GM18517 (cell line): ENCODE measurements at regions not wholly inside any gene's neighbourhood (a gene's known extent, or its start where the extent isn't known, plus 50 kb on each side); places are given as distances from the start of the nearest gene placed in this dataset.

Experiments used
- ATAC-seq: cut with Tn5 transposase; IDR thresholded peaks from one replicate; pipeline ENCODE4 v1.9.1; 2021; ENCODE audit warnings: mild to moderate bottlenecking, moderate library complexity; ENCODE audit not compliant: unreplicated experiment

DNA sequence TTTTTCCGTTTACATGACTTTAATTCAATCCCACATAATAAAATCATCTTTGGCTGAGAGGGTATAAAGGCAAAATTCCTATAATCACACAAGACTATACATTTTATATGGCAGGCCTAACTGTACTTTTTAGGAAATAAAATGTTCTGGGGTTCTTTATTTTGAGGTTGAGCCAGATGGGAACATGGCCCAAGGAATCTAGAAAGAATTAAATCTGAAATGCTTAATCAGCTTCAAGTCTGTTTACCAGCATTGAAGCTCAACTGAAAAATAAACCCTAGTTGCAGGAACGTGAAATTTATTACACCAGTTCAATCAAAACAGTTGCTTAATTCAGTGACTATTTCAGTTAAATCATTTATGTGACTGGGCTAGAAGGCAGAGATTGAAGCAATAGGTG lies 191.0 kb upstream of the BTG1 start:
- ATAC-seq = no peak

DNA sequence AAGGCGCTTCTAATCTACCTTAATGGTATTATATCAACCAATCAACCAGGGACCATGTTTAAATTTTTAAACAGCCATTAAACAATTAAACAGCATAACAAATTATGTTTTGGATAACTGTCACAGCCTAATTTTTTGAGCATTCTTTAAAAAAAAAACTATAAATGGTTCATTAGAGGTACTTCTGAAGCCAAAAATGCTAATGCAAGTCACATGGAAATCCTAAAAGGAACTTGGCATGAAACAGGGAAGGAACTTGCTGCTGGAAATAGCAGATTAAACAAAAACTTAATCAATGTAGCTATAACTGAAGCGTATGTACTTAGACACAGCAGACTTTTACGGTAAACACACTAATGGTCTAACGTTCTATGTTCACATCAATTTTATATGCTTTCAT lies 190.2 kb upstream of the BTG1 start:
- no peak for ATAC-seq

DNA sequence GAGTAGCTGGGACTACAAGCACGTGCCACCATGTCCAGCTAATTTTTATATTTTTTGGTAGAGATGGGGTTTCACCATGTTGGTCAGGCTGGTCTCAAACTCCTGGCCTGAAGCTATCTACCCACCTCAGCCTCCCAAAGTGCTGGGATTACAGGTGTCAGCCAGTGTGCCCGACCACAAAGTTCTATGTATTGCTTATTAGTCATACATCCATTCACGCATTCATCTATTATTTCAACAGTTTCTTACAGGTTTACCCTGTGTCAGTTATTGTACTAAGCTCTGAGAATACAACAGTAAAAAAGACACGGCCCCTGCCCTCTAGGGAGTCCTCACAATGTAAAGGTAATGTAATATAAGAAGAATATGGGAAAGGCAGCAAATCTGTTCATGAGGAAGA lies 188.9 kb upstream of the BTG1 start:
- ATAC-seq = no peak

DNA sequence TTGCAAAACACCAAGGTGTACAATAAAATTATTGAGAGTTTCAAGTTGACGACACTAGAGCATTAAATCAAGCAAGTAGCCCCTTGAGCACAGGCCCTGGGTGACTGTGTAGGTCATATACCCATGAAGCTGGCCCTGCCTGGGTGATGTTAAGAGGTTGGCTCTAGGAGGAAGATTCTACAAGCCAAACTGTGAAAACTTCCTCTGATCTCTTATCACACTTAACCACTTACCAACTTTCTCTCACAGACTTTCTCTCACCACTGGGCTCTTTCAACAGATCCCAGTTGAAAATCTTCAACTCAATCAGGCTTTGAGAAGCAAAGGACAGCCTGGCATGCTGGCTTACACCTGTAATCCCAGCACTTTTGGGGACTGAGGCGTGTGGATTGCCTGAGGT lies 186.9 kb upstream of the BTG1 start:
- ATAC-seq = no peak

DNA sequence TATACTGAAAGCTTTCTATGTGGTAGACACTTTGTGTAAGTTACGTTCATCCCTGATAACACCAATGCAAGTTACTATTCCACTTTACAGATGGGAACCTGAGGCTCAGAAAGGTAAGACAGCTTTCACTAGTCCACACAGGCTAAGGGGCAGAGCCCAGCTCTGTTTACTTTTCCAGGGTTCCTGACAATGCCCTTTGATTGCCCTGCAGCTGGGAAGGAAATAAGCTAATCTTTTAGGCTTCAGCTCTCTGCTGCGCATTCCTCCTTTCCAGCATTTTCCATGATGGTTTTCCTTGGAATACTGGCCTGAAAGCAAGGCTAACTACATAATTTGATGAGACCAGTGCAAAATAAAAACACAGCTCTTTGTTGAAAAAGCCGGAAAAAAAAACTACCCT lies 185.7 kb upstream of the BTG1 start:
- no peak for ATAC-seq

DNA sequence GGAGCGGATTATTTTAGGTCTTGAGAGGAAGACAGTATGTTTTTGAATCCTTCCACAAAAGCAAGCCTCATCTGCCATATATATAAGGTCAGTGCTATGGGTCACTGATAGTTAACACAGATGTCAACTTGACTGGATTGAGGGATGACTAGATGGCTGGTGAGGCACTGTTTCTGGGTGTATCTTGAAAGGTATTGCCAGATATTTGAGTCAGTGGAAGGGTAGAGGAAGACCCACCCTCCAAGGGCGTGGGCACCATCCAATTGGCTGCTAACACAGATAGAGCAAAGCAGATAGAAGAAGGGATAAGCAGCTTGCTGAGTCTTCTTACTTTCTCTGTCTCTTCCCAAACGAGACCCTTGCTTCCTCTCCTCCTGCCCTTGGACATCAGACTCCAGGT lies 185.0 kb upstream of the BTG1 start:
- ATAC-seq = no peak

DNA sequence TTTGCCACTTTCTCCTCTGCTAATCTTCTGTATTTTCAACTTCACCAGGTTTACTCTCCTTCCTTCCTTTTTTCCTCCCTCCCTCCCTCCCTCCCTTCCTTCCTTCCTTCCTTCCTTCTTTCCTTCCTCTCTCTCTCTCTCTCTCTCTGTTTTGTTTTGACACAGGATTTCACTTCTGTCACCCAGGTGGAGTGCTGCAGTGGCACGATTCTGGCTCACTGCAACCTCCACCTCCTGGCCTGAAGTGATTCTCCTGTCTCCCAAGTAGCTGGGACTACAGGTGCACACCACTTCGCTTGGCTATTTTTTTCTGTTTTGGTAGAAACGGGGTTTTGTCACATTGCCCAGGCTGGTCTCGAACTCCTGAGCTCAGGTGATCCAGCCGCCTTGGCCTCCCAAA lies 181.2 kb upstream of the BTG1 start:
- no peak for ATAC-seq

DNA sequence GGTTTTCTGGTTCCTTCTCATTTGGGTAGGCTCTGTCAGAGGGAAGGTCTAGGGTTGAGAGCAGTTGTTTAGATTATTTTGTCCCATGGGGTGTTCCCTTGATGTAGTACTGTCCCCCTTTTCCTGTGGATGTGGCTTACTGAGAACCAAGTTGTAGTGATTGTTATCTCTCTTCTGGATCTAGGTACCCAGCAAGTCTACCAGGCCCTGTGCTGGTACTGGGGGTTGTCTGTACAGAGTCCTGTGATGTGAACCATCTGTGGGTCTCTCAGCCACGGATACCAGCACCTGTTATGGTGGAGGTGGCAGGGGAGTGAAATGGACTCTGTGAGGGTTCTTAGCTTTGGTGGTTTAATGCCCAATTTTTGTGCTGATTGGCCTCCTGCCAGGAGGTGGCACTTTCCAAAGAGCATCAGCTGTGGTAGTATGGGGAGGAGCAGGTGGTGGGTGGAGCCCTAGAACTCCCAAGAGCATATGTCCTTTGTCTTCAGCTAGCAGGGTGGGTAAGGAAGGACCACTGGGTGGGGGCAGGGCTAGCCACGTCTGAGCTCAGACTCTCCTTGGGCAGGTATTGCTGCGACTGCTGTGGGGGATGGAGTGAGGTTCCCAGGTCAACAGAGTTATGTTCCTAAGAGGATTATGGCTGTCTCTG lies 179.3 kb upstream of the BTG1 start:
- no peak for ATAC-seq

DNA sequence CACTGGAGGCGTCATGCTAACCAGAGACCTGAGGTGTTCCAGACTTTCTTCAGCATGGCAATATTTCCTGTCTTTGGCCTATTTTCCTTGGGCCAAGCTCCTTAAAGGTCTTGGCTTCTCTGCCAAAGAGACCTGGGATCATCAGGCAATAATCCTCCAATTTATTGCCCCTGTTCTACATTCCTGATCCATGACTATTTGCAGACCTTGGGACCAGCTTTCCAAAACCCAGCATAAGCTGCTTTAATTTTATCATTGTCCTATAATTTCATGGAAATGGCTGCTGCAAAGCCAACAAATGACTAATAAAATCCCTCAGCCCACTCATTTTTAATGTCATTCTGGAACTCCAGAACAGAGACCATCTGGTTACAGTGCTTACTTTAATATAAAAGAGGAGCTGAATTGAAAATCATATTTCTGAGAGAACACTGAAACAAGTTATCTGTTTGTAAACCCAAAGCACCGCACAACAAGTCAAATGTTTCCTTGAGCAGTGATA lies 166.9 kb upstream of the BTG1 start:
- ATAC-seq = no peak

DNA sequence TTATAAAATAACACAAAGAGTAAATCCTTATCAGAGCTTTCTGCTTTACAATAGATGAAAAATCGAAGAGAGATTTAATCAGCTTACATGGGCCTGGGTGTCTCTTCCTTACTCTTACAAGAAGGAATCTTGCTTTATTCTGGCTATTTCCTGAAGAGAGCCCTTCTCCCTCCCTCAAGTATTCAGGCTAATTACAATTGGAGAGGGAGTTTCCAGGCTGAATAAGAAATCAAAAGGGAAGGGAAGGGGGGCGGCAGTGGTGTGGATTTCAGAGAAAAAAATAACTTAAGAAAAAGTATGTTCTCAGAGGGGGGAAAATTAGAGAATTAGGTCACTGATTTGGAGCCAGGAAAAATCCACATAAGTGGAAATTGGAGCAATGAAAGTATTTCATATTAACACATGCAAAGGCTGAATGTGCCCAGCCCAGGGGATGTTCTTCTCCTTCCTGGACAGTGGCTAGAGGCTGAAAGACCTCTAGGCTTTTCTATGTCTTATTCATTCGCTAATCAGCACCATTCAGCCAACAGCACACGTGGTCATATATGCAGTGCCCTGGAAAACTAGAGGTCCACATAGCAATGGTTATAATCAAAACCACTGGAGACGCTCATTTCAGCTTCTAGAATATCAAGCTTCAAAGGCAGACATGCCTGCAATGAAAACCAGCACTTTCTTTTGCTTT lies 158.9 kb upstream of the BTG1 start:
- no peak for ATAC-seq

DNA sequence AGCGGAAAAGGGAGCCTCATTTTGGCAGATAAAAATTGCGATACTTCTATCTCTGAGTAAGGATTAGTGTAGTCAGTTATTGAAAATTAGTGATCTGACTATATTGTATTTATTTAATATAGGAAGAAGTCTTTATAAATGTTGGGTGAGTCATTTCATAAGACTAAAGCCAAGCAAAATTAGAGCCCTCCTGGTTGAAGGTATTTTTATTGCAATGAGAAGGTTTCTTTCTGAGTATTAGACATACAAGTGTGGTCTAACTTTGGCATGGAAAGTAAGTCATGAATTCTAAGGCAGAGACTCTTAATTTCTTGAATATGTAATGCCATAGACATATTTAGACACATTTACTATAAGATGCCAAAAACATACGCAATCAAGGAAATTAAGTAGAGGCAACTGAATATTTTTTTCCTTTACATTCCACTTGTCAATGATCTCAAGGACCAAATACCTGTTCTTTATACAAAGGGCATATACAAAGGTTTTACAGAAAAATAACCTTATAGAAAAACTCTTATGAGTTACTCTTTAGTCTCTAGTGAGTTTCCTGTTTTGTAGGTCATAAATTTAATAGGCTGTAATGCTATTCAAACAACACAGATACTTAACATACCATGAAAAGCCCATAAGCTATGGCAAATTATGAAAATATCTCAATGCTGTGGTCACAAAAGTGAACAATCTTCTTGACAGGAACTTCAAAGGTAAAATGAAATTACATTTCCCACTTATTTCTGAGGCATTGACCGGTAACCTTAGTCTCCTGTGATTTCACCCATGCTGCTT lies 156.6 kb upstream of the BTG1 start:
- no peak for ATAC-seq

DNA sequence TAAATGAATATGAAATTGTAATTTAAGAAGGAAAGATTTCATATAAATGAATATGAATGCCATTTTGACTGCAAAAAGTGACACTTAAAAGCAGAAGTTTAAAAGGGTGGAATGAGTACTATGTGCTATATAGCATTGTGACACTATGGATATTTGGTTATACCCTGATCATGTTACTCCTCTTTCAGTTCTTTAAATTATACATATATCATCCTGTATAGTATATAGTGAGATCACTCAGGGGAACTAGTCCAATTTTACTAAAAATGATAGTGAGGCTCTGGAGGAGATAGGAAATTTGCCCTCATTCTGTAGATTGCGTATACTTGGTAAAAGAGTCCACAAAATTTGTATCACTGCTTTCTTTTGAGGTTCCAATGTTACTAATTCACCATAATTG lies 155.7 kb upstream of the BTG1 start:
- no peak for ATAC-seq

DNA sequence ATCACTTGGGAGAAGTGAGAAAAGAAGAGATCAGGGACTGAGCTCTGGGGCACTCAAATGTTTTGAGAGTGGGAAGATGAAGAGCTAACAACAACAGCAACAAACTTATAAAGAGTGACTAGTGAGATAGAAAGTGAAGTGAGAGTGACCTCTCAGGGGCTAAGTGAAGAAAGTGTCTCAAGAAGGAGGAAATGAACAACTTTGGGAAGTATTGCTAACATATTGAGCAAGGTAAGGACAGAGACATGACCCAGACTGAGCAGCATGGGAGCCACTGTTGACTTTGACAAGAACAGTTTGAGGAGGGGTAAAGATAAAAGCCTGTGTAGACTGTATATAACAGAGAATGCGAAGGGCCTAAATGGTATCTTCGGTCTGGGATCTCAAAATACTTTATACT lies 155.1 kb upstream of the BTG1 start:
- ATAC-seq = no peak

DNA sequence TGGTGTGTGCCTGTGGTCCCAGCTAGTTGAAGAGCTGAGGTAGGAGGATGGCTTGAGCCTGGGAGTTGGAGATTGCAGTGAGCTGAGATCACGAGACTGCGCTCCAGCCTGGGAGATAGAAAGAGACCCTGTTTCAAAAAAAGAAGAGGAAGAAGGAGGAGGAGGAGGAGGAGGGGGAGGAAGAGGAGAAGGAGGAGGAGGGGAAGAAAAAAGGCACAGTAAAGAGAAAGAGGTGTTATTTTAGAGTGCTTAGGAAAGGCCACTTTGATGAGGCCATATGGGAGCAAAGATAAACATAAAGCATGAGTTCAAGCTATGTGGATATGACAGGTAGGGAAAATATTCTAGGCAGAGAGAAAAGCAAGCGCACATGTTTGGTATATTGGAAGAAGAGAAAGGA lies 154.1 kb upstream of the BTG1 start:
- ATAC-seq = no peak

DNA sequence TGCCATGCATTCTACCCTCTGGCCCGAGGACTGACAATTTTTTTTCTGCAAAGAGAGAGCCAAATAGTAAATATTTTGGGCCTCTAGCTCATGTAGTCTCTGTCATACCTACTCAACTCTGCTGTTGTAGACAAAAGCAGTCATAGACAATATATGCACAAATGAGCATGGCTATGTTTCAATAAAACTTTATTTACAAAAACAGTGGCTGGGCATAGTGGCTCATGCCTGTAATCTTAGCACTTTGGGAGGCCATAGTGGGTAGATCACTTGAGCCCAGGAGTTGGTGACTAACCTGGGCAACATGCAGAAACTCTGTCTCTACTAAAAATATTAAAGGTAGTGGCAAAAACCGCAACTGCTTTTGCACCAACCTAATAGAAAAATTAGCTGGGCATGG lies 153.7 kb upstream of the BTG1 start:
- ATAC-seq = no peak

DNA sequence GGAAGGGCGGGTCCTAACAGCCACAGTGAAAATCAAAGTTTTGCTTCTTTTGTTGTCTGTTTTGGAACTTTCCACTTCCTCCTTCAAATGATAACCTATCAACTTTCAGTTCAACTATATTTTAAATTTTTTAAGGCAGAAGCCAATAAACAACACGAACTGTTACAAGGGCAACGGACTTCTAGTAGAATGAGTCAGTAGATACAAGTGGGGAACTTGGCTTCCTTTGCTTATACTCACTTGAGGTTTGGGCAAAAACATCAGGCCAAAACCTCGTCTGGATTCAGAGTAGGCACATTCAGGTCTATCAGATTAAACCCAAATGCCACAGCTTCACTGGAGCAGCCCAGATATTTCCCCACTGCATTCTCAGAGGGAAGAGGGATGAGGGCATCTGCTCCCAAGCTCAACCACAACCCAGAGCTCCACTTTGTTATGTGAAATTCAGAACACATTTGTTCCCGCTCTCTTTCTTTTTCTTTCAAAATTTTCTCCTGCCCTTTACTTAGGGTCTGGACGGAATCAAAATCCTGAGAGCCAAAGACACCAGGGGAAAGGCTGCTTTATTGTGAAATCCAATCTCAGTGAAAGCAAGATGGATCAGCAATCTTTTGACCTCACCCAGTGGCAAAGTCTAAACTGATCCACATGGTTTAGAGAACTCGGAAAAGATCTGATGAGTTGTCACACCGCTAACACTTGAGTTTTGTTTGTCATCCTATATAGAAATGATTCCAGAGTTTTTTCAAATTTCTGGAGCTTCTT lies 152.5 kb upstream of the BTG1 start:
- no peak for ATAC-seq

DNA sequence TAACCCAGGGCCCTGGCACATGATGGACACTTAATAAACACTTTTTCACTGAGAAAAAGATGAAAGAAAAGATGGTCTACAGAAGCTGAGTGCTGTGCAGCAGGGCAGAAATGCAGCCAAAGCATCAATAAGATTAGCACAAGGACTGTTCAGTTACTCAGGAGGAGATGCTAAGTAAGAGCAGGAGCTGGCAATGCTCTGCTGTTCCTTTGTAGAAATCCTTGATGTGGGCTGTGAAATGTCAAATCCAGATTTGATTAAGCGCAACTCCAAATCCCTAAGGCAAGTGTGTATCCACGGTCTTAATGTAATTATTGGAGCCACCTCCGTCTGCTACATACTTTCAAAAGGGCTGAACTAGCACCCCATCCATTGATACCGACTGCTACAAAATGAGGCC lies 151.8 kb upstream of the BTG1 start:
- ATAC-seq = no peak

DNA sequence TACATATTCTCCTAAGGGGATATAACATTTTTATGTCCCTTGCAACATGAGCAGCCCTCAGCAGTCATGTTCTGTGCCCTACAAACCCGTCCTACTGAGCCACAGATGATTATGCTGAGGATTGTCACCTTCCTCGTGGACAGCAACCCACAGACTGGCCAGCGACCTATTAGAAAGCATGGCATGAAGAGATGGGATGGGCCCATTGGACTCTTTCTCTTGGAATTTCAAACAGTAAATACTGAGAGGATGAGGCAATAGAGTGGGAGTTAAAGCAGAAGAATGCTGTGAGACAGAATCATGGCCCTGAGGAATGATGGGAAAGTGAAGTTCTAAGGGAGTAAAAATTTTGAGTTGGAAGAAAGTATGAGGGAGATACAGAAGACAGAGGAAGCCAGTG lies 149.9 kb upstream of the BTG1 start:
- no peak for ATAC-seq

DNA sequence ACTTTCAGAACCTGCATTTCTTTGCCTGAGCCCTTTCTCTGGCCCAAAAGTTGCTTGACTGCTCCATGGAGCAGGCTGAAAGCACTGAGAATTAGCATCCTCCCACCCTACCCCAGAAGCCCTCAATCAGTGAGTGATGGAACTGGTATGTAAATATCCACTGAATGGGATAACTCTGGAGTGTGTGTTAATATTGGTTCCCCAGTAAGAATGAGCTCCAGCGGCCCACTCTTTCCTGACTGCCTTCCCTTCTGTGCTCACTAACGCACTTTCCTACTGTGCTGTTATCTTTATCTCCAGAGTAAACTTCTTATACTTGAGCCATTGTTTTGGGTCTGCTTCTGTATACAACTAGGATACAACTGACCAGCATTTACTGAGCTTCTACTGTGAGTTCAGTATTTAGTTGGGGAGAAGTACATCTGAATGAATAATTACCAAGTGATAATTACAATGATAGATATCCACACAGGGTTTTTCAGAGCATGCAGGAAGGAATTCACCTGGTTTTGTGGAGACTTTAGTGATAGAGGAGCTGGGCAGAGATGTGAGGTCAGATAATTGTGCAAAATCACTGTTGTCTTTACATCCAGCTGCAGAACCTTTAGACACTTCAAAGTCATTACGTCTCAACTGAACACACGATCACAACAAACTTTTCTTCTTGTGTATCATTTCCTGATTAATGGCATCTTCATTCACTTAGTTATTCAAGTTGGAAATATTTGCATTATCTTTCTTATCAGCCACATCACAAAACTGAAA lies 149.2 kb upstream of the BTG1 start:
- ATAC-seq = no peak

DNA sequence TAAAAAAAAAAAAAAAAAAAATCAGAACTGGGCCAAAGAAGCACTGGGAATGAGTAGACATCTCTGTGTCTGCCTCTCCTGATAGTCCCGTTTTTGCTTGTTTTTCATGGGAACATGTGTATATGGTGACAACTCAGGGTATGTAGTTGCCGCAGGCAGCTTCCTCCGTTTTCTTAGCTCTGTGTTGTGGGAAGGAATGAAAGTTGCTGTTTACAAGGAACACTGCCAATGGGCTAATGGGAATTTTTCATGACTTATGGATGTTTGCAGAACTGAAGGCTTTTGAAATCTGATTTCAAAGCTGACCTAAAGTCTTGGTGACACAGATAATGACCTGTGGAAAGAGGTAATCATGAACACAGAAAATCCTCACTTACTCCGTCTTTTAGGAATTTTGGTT lies 146.4 kb upstream of the BTG1 start:
- ATAC-seq = no peak

DNA sequence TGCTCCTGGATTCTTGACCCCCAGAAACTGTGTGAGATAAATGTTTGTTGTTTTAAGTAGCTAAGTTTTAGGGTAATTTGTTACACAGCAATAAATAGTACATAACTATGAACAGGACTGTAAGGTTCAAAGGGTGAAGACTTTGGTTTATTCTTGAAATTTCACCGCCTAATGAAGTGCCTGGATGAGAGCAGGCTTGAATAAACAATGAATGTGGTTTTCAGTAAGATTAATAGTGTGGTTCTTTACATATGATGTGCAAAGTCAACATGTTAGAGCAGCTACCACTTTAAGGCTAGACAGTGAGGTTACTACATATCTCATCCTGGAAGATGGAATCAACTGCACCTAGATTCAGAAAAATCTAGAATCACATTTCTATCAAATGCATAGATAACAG lies 145.2 kb upstream of the BTG1 start:
- no peak for ATAC-seq
